HUES64 (cell line): ENCODE measurements at regions not wholly inside any gene's neighbourhood (a gene's known extent, or its start where the extent isn't known, plus 50 kb on each side); places are given as distances from the start of the nearest gene placed in this dataset.
"Not testable (repeated sequence)": the region's sequence is repeated elsewhere in the genome, so short reads cannot be mapped to it uniquely, and the experiment has no call there.

Source experiments
- H3K27ac ChIP-seq: 2 replicates; pipeline ENCODE4 v1.7.0; 2013; ENCODE audit warnings: low read depth, low read length, inconsistent platforms
- H3K27me3 ChIP-seq: 2 replicates; pipeline ENCODE4 v1.6.1; 2013; ENCODE audit warnings: mild to moderate bottlenecking, low read length; ENCODE audit not compliant: insufficient read depth
- H3K36me3 ChIP-seq: 2 replicates; pipeline ENCODE4 v1.6.1; 2013; ENCODE audit warnings: mild to moderate bottlenecking, low read length; ENCODE audit not compliant: insufficient read depth
- H3K4me1 ChIP-seq: 2 replicates; pipeline ENCODE4 v1.6.1; 2013; ENCODE audit warnings: mild to moderate bottlenecking, low read length, moderate library complexity; ENCODE audit not compliant: insufficient read depth
- H3K4me3 ChIP-seq: 2 replicates; pipeline ENCODE4 v1.5.1; 2013; ENCODE audit warnings: mild to moderate bottlenecking, low read length, moderate library complexity
- H3K9ac ChIP-seq: 2 replicates; pipeline ENCODE4 v1.6.1; 2013; ENCODE audit warnings: mild to moderate bottlenecking, low read depth, low read length
- H3K9me3 ChIP-seq: 2 replicates; pipeline ENCODE4 v1.6.1; 2013; ENCODE audit warnings: low read depth, low read length; ENCODE audit not compliant: insufficient read depth
- WGBS: fragments of 150-250, 120-280 bp; methylation state at CpG from one replicate; pipeline ENCODE4 v1.1.7; 2013; ENCODE audit warnings: missing lambda C conversion rate; 5-methylcytosine and 5-hydroxymethylcytosine counted together

- WGBS, result 78% methylated on average over 2 of the region's 2 CpGs
- Histone ChIP-seq H3K4me3 (no peak overlapping the region), H3K9ac (no peak overlapping the region)
Measured at GRCh38 chr2:95729597-95729955, 137.8 kb downstream of the TRIM43 start.

DNA sequence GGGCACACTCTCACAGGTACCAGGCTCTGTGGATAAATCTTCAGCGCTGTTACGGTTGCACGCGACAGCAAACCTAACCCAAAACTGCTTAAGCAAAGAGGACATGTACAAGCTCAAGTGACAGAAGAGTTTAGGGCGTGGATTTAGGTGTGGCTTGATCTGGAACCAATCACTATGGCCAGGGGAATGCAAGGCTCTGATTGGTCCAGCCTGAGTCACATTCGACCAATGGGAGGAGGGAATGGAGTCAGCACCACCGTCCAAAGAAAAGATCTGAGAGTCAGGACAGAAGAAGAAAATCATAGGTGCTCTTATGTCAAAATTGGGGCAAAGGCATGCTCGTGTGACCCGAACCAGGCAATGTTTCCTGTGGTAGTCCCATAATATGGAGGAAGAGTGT is 139.0 kb downstream of the TRIM43 start:
- Histone ChIP-seq H3K36me3 (no peaks in the 10 kb centered on the region), H3K27ac (no peak overlapping the region), H3K9me3 (no peaks in the 10 kb centered on the region), H3K9ac (no peak overlapping the region), H3K4me3 (no peak overlapping the region), H3K27me3 (no peaks in the 10 kb centered on the region; the same call in 1 of the 2 replicates), H3K4me1 (no peaks in the 10 kb centered on the region)
- WGBS, result 89% methylated on average over 9 of the region's 9 CpGs

More at GRCh38 chr2:95729597-95729955, 137.8 kb downstream of the TRIM43 start:
- Histone ChIP-seq H3K27ac (no peak overlapping the region), H3K27me3 (no peaks in the 10 kb centered on the region; the same call in 1 of the 2 replicates), H3K36me3 (no peaks in the 10 kb centered on the region), H3K4me1 (no peaks in the 10 kb centered on the region), H3K9me3 (no peaks in the 10 kb centered on the region)

DNA sequence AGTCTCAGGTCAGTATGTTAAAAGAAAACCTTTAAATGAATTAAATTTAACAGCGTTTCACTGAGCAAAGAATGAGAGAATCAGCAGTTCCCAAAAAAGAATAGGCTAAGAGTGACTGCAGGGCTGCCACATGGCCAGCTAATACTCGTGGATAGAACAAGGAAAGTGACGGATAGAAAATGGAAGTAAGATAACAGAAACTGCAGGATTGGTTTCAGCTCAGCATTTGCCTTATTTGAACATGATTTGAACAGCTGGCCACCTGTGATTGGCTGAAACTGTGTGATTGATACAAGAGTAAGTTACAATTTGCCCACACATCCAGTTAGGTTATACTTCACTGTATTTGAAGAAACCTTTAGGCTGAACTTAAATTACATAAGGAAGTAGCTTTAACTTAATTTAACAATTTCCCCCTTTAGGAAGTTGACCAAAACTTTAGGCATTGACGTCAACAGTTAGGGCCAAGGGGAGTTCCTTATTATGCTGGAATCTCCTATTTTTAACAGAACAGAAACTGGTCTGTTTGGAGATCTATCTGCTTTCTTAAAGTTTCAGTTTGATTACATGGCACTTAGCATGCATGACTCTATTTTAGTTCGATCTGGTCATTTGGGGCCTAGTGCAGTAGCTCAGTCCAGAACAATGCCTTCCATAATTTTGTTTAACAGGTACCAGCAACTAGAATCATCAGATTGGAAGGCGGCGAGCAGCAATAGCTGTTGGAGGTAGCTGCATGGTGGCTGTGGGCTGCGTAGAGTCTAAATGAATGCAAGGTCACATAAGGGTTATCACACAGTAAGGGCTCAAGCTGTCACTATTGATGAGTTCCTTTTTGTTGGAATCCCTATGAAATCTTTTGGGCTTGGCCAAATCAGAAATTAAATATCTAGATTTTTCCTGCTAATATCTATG is 143.4 kb downstream of the TRIM43 start:
- 82% methylated on average over 8 of the region's 8 CpGs for WGBS
- no peak overlapping the region for H3K9ac ChIP-seq
- H3K27ac ChIP-seq, result no peak overlapping the region
- H3K36me3 ChIP-seq, result no peaks in the 10 kb centered on the region
- H3K4me3 ChIP-seq, result no peak overlapping the region
- H3K9me3 ChIP-seq, result no peaks in the 10 kb centered on the region
- no peaks in the 10 kb centered on the region; the same call in 1 of the 2 replicates for H3K27me3 ChIP-seq
- no peaks in the 10 kb centered on the region for H3K4me1 ChIP-seq

DNA sequence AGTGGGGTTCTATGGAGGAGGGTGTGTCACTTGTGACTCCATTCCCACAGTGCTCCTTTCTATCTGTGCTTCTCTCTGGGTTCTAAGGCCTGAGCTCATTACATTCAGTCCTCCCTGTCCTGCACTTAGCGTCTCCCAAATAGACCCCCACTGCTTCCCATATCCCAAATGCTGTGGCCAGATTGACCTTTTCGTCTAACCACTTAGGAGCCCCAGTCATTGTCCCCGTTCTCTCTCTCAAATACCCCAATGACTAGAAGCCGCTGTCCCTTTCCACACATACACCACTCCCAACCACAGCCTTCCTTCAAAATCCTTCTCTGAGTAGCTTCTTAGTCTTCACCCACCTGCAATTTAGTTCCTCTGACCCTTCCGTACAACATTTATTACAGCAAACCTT is 146.5 kb downstream of the TRIM43 start:
- Histone ChIP-seq H3K4me3 (no peak overlapping the region), H3K27me3 (no peaks in the 10 kb centered on the region; the same call in 1 of the 2 replicates), H3K4me1 (no peaks in the 10 kb centered on the region), H3K9me3 (no peaks in the 10 kb centered on the region), H3K36me3 (no peaks in the 10 kb centered on the region), H3K27ac (no peak overlapping the region), H3K9ac (no peak overlapping the region)
- WGBS, result 85% methylated on average over 5 of the region's 5 CpGs

- H3K4me1 ChIP-seq, H3K9me3 ChIP-seq, H3K9ac ChIP-seq, H3K4me3 ChIP-seq, H3K27ac ChIP-seq, H3K27me3 ChIP-seq, H3K36me3 ChIP-seq: not testable (repeated sequence)
- WGBS, result 89% methylated on average over 9 of the region's 9 CpGs
Measured at GRCh38 chr2:95752126-95752525, 160.3 kb downstream of the TRIM43 start.

DNA sequence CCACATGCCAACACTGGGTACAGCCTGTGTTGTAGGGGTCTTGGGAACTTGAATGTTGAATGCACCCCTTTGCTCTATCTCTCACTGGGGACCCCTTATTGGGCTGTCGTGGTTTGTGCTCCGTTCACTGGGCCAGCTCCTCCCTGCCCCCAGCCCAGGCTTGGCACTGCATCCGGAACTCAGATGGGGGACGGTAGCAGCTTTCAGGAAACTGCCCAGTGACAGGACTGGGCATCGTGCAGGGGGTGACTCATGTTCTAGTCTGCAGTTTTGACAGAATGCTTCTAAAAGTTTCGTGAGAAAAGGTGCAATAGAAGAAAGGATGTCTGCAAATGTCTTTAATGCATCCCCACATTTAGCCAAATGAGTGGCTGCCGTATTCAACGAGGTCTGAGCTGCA is 162.0 kb downstream of the TRIM43 start:
- WGBS, result 86% methylated on average over 8 of the region's 8 CpGs
- H3K9ac ChIP-seq, H3K27ac ChIP-seq: not testable (repeated sequence)

DNA sequence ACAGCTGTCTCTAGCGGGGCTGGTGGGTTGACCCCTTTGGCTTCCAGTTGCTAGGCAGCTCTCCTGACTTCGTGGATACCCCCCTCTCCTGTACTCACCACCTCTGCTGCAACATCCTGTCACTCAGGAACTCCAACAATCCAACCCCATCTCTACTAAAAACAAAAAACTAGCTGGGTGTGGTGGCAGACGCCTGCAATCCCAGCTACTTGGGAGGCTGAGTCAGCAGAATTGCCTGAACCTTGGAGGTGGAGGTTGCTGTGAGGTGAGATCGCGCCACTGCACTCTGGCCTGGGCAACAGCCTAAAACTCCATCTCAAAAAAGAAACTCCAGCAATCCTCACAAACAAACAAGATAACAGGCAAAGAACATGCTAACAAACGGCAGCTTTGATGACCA is 162.4 kb downstream of the TRIM43 start:
- not testable (repeated sequence) for H3K4me1 ChIP-seq
- 69% methylated on average over 4 of the region's 6 CpGs for WGBS

More for the DNA sequence above, 162.0 kb downstream of the TRIM43 start:
- H3K36me3 ChIP-seq, H3K9me3 ChIP-seq, H3K4me3 ChIP-seq, H3K27me3 ChIP-seq, H3K4me1 ChIP-seq: not testable (repeated sequence)

DNA sequence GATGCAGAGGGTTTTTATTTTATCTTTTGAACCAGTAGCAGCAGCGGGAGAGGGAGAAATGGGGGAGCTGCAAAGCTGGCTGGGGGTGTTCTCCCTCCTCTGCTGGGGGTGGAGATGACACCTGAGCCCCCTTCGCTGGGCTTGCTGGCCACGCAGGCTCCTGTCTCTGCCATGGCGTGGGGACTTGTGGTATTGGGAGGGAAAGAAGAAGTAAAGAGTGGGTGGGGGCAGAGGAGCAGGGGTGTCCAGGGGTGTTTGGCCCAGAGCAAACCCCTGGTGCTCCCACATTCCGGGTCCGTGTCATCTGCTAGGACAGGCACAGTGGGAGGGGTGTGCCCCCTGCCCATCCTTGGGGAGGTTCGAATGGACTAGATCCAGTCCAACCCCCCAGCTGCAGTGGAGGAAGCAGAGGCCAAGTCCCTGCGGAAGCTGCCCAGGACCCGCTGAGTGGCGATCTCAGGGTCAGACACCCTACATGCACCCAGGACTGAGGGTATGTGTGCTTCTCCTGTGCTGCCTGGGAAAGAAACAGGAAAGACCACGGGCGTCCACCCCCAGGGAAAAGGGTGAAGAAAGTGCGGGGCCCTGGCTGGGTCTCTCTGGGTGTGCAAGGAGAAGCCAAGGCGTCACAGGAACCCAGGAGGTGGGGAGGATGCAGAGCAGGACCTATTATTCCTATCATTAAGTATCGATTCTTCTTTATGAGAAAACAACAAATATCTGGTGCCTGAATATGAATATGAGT is 163.2 kb downstream of the TRIM43 start:
- H3K36me3 ChIP-seq, H3K4me3 ChIP-seq, H3K9me3 ChIP-seq, H3K27me3 ChIP-seq, H3K27ac ChIP-seq, H3K4me1 ChIP-seq, H3K9ac ChIP-seq: not testable (repeated sequence)
- 82% methylated on average over 11 of the region's 15 CpGs for WGBS

More for the DNA sequence above, 162.4 kb downstream of the TRIM43 start:
- not testable (repeated sequence) for H3K9ac ChIP-seq, H3K4me3 ChIP-seq, H3K27me3 ChIP-seq, H3K9me3 ChIP-seq, H3K36me3 ChIP-seq, H3K27ac ChIP-seq

- H3K4me1 ChIP-seq, H3K27me3 ChIP-seq, H3K36me3 ChIP-seq, H3K27ac ChIP-seq, H3K4me3 ChIP-seq, H3K9me3 ChIP-seq, H3K9ac ChIP-seq: not testable (repeated sequence)
- 67% methylated on average over 6 of the region's 7 CpGs for WGBS
Measured at GRCh38 chr2:95755956-95756669, 164.3 kb downstream of the TRIM43 start.

DNA sequence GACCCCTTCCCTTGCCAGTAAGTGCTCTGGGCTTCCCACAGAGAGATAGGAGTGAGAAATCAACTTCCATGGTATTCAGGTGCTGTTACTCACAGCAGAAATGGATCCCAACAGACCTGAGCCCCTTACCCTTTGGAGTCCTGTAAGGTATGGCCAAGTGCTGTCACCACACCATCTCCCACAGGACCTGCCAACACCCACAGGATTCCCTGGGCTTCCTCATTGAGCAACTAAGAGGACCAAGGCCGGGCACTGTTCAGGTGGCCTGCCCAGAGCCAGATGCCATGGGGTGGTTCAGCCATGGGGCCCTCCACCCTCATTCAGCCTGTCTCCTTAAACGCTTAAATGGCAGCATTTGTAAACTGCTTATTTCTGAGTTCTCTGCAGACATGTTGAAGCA is 166.2 kb downstream of the TRIM43 start:
- H3K27me3 ChIP-seq, result no peaks in the 10 kb centered on the region
- H3K9ac ChIP-seq, result no peak overlapping the region
- H3K9me3 ChIP-seq, result no peaks in the 10 kb centered on the region
- no peak overlapping the region for H3K27ac ChIP-seq
- no peaks in the 10 kb centered on the region for H3K4me1 ChIP-seq
- H3K36me3 ChIP-seq, result no peaks in the 10 kb centered on the region
- no peak overlapping the region for H3K4me3 ChIP-seq
- WGBS, result 42% methylated on average over 2 of the region's 2 CpGs
